SJSA1 (cell line): ENCODE measurements at regions not wholly inside any gene's neighbourhood (a gene's known extent, or its start where the extent isn't known, plus 50 kb on each side); places are given as distances from the start of the nearest gene placed in this dataset.
"Not testable (repeated sequence)": the region's sequence is repeated elsewhere in the genome, so short reads cannot be mapped to it uniquely, and the experiment has no call there.

Source experiments
- DNase-seq, 2 experiments: peaks; one replicate each; pipeline ENCODE4 v3.0.0-alpha.2; 2015 to 2020; ENCODE audit warnings: low spot score in 2 of 2, low read depth in 1 of 2
- H3K27ac ChIP-seq: fragments of 250-450 bp; sonication (Bioruptor Pico); 2 replicates; pipeline ENCODE4 v1.5.1; 2020; ENCODE audit warnings: mild to moderate bottlenecking, moderate library complexity
- H3K27me3 ChIP-seq: fragments of 250-450 bp; sonication (Bioruptor Pico); replicated peaks from 2 replicates; pipeline ENCODE4 v1.5.1; 2020; ENCODE audit warnings: mild to moderate bottlenecking, moderate library complexity
- H3K36me3 ChIP-seq: fragments of 250-450 bp; sonication (Bioruptor Pico); 2 replicates; pipeline ENCODE4 v1.5.1; 2020; ENCODE audit warnings: mild to moderate bottlenecking
- H3K4me1 ChIP-seq: fragments of 250-450 bp; sonication (Bioruptor Pico); replicated peaks from 2 replicates; pipeline ENCODE4 v1.6.1; 2021; ENCODE audit warnings: mild to moderate bottlenecking
- H3K4me3 ChIP-seq: fragments of 250-450 bp; sonication (Bioruptor Pico); 2 replicates; pipeline ENCODE4 v1.5.1; 2020; ENCODE audit warnings: mild to moderate bottlenecking
- H3K9me3 ChIP-seq: fragments of 250-450 bp; sonication (Bioruptor Pico); replicated peaks from 2 replicates; pipeline ENCODE4 v1.5.1; 2020; ENCODE audit warnings: mild to moderate bottlenecking

- H3K27me3 ChIP-seq, result not testable (repeated sequence)
- H3K27ac ChIP-seq, result peak overlapping the region; percentile 62
- DNase-seq, result peak in 1 of 2 experiments; percentile 43
Measured at GRCh38 chr9:43139878-43140608, 956.6 kb downstream of the SPATA31A6 start.

More at GRCh38 chr9:43139878-43140608, 956.6 kb downstream of the SPATA31A6 start:
- not testable (repeated sequence) for H3K4me3 ChIP-seq, H3K9me3 ChIP-seq, H3K4me1 ChIP-seq, H3K36me3 ChIP-seq
